ENCODE measurements at regions not wholly inside any gene's neighbourhood (a gene's known extent, or its start where the extent isn't known, plus 50 kb on each side); places are given as distances from the start of the nearest gene placed in this dataset.

DNA sequence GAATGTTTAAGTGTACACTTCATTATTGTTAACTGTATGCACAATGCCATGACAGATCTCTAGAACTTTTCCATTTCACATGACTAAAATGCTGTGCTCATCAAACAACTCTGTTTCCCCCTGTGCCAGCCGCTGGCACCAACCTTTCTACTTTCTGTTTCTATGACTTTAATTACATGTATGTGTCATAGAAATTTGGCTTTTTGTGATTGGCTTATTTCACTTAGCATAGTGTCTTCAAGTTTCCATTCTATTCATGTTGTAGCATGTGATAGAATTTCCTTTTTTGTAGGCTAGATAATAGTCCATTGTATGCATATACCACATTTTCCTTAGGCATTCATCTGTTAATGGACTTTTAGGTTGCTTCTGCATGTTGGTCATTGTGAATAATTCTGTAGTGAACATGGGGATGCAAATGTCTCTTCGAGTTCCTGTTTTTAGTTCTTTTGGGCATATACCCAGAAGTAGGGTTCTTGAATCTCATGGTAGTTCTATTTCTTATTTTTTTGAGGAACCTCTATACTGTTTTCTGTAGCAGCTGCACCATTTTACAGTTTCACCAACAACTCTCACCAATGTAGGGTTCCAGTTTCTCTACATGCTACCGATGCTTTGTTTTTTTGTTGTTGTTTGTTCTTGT, 184.4 kb upstream of the DMRT1 start:
- Mint-ChIP-seq H3K27ac (no peak overlapping the region), H3K9me3 (no peaks in the 10 kb centered on the region), H3K4me3 (no peak overlapping the region), H3K4me1 (ENCODE audit: low read depth) (no peaks in the 10 kb centered on the region), H3K36me3 (ENCODE audit: low read depth) (no peaks in the 10 kb centered on the region), H3K27me3 (no peaks in the 10 kb centered on the region)
- Histone ChIP-seq H3K4me1 (ENCODE audit: insufficient read depth, low read length) (no peaks in the 10 kb centered on the region), H3K27ac (ENCODE audit: low read depth in 1 of 2, low read length in 2 of 2) (no peak overlapping the region), H3K4me3 (ENCODE audit: low read length) (no peak overlapping the region), H3K9me3 (ENCODE audit: control insufficient read depth in 1 of 2, insufficient read depth in 1 of 2, low read length in 2 of 2) (no peaks in the 10 kb centered on the region), H3K36me3 (ENCODE audit: insufficient read depth, low read length) (no peaks in the 10 kb centered on the region), H3K27me3 (ENCODE audit: control insufficient read depth in 1 of 2, insufficient read depth in 2 of 2, low read length in 2 of 2) (no peaks in the 10 kb centered on the region)
- ChIA-PET CTCF (no interaction called here), POLR2A (no interaction called here)
- intact Hi-C loops (cut with DNase I, micrococcal nuclease), result no loop called here
- TF ChIP-seq, protein P1, sequence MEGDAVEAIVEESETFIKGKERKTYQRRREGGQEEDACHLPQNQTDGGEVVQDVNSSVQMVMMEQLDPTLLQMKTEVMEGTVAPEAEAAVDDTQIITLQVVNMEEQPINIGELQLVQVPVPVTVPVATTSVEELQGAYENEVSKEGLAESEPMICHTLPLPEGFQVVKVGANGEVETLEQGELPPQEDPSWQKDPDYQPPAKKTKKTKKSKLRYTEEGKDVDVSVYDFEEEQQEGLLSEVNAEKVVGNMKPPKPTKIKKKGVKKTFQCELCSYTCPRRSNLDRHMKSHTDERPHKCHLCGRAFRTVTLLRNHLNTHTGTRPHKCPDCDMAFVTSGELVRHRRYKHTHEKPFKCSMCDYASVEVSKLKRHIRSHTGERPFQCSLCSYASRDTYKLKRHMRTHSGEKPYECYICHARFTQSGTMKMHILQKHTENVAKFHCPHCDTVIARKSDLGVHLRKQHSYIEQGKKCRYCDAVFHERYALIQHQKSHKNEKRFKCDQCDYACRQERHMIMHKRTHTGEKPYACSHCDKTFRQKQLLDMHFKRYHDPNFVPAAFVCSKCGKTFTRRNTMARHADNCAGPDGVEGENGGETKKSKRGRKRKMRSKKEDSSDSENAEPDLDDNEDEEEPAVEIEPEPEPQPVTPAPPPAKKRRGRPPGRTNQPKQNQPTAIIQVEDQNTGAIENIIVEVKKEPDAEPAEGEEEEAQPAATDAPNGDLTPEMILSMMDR (IDR thresholded peaks at IDR 0.05), result no peak
- no peak for ATAC-seq (ENCODE audit: poor library complexity)
- DNase-seq, result peak in 1 of 14 experiments; percentile 7

DNA sequence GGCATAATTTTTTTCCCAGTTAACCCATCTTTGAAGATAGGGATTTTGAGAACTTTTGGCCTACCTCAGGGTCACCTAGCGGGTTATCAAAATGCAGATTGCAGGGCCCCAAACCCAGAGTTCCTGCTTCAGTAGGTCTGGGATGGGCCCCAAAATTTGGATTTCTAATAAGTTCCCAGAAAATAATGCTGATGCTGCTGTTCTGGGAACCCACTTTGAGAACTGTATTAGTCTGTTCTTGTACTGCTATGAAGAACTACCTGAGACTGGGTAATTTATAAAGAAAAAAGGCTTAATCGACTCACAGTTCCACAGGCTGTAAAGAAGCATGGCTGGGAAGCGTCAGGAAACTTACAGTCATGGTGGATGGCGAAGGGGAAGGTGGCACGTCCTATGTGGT, 182.2 kb upstream of the DMRT1 start:
- intact Hi-C loops (cut with DNase I, micrococcal nuclease), result no loop called here
- DNase-seq, result no peak
- H3K36me3 ChIP-seq (ENCODE audit: insufficient read depth, low read length), result no peaks in the 10 kb centered on the region
- Mint-ChIP-seq H3K27ac (no peak overlapping the region), H3K9me3 (no peaks in the 10 kb centered on the region), H3K4me3 (no peak overlapping the region), H3K27me3 (no peaks in the 10 kb centered on the region), H3K4me1 (ENCODE audit: low read depth) (no peaks in the 10 kb centered on the region), H3K36me3 (ENCODE audit: low read depth) (no peaks in the 10 kb centered on the region)
- H3K4me1 ChIP-seq (ENCODE audit: insufficient read depth, low read length), result no peaks in the 10 kb centered on the region
- CTCF ChIA-PET, result no interaction called here
- TF ChIP-seq, protein P1 (IDR thresholded peaks at IDR 0.05), result no peak
- no peak overlapping the region for H3K4me3 ChIP-seq (ENCODE audit: low read length)
- no peaks in the 10 kb centered on the region for H3K27me3 ChIP-seq (ENCODE audit: control insufficient read depth in 1 of 2, insufficient read depth in 2 of 2, low read length in 2 of 2)
- ATAC-seq (ENCODE audit: poor library complexity), result no peak
- no peaks in the 10 kb centered on the region for H3K9me3 ChIP-seq (ENCODE audit: control insufficient read depth in 1 of 2, insufficient read depth in 1 of 2, low read length in 2 of 2)
- POLR2A ChIA-PET, result no interaction called here
- no peak overlapping the region for H3K27ac ChIP-seq (ENCODE audit: low read depth in 1 of 2, low read length in 2 of 2)

DNA sequence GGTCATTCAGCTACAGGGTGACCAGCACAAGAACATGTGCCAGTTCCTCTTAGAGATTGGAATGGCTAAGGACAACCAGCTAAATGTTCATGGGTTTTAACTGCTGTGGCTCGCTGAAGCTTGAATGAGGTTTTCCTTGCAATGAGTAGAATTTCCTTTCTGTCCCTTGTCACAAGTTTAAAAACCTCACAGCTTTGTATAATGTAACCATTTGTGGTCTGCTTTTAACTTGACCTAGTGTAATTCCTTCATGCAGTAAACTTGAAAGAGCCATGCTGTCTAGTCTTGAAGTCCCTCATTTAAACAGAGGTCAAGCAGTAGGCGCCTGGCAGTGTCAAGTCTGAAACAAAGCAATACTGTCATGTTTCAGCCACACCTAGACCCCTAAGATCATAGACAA, 181.3 kb upstream of the DMRT1 start:
- Histone ChIP-seq H3K9me3 (ENCODE audit: control insufficient read depth in 1 of 2, insufficient read depth in 1 of 2, low read length in 2 of 2) (no peaks in the 10 kb centered on the region), H3K27me3 (ENCODE audit: control insufficient read depth in 1 of 2, insufficient read depth in 2 of 2, low read length in 2 of 2) (no peaks in the 10 kb centered on the region), H3K4me1 (ENCODE audit: insufficient read depth, low read length) (no peaks in the 10 kb centered on the region), H3K27ac (ENCODE audit: low read depth in 1 of 2, low read length in 2 of 2) (no peak overlapping the region), H3K36me3 (ENCODE audit: insufficient read depth, low read length) (no peaks in the 10 kb centered on the region), H3K4me3 (ENCODE audit: low read length) (no peak overlapping the region)
- Mint-ChIP-seq H3K4me1 (ENCODE audit: low read depth) (no peaks in the 10 kb centered on the region), H3K4me3 (no peak overlapping the region), H3K27me3 (no peaks in the 10 kb centered on the region), H3K9me3 (no peaks in the 10 kb centered on the region), H3K27ac (no peak overlapping the region), H3K36me3 (ENCODE audit: low read depth) (no peaks in the 10 kb centered on the region)
- ATAC-seq (ENCODE audit: poor library complexity) (no peak), DNase-seq (no peak)
- TF ChIP-seq, protein P1 (IDR thresholded peaks at IDR 0.05), result no peak
- POLR2A ChIA-PET, result no interaction called here
- intact Hi-C loops (cut with DNase I, micrococcal nuclease), result no loop called here
- CTCF ChIA-PET, result no interaction called here
